HG02588 (cell line): ENCODE measurements at regions not wholly inside any gene's neighbourhood (a gene's known extent, or its start where the extent isn't known, plus 50 kb on each side); places are given as distances from the start of the nearest gene placed in this dataset.

ENCODE experiments used
- ATAC-seq: cut with Tn5 transposase; IDR thresholded peaks from one replicate; pipeline ENCODE4 v1.9.1; 2021; ENCODE audit warnings: mild to moderate bottlenecking, moderate library complexity; ENCODE audit not compliant: unreplicated experiment

DNA sequence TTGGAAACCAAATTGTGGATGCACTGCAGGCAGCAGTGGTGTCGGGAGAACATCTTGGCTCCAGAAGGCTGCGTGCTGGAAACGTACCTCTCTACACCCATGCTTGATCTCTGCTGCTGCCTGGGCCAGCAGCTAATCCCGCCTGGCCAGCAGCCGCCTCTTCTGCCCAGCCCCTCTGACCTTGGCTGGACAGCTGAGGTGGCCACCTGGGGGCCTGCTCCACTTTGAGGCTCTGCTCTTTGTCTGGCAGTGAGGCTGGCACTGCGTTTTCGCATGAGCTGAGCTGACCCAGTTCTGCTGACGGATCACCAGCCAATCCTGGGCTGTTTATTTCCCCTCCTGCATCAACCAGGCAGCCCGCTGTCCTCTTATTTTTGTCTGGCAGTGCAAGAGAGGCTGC is 154.9 kb downstream of the TENT4A start:
- no peak for ATAC-seq

DNA sequence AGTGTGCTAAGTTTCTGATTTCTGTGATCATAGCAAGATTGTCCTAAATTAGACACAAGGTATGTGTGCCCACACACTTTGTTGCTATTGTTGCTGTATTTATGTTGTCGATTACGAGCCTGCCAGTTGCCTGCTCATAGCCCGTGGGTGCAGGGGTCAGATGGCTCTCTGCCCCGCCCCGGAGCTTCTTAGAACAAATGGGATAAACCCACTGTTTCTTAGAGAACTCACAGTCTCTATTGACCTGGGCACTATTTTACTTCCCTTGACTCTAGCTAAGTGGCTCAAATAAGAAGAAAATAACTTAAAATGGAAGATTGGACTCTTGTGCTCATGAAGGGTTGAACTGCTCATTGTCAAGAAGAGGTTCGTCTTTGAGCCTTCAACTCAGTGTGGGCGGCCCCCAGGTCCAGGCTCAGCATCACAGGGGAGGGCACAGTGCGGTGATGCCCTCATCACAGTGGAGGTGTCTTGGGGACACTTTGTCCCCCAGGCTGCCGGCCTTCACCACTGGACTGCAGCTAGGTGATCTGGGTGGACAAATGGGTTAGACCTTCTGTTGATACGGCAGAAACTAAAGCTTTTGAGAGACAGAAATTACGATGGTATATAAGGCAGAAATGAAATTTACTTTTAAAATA is 155.5 kb downstream of the TENT4A start:
- no peak for ATAC-seq

DNA sequence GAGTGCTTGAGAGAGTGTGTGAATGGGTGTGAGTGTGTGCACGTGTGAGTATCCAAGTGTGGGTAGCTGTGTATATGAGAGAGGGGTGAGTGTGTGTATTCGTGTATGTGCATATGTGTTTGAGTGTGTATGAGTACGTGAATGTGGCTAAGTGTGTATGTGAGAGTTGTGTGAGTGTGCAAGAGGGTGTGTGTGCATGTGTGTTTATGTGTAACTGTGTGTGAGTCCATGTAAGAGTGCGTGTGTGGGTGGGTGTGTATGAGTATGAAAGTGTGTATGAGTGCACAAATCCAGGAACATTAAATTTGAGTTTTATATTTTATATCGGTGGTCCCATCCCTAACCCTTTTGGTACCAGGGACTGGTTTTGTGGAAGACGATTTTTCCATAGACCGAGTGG is 156.4 kb downstream of the TENT4A start:
- no peak for ATAC-seq

DNA sequence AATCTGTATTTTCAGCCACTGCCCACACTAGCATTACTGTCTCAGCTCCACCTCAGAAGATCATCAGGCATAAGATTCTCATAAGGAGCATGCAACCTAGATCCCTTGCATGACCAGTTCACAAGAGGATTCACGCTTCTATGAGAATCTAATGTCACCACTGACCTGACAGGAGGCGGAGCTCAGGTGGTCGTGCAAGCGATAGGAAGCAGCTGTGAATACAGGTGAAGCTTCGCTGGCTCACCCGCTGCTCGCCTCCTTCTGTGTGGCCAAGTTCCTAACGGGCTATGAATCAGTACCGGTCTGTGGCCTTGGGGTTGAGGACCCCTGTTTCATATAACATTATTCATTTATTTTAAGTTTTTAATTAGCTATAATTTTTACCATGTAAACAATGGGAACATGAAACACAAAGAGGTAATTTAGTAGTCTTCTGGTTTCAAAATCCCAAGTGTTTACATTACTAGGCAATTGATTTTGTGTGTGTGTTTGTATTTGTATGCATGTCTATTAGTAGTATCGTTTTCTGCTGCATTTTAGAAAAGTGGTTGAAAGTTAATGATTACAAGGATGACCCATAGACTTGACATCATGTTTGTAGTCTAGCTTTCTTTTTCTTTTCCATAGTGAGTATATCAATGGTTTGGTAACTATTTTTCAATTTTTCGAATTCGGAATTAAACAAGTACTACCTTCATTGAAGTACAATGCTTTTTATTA is 159.4 kb downstream of the TENT4A start:
- ATAC-seq, result no peak

GRCh38 chr5:6873359-6873758 is 160.1 kb downstream of the TENT4A start:
- no peak for ATAC-seq

- no peak for ATAC-seq
Observed at GRCh38 chr5:6875376-6875775, 162.1 kb downstream of the TENT4A start.

DNA sequence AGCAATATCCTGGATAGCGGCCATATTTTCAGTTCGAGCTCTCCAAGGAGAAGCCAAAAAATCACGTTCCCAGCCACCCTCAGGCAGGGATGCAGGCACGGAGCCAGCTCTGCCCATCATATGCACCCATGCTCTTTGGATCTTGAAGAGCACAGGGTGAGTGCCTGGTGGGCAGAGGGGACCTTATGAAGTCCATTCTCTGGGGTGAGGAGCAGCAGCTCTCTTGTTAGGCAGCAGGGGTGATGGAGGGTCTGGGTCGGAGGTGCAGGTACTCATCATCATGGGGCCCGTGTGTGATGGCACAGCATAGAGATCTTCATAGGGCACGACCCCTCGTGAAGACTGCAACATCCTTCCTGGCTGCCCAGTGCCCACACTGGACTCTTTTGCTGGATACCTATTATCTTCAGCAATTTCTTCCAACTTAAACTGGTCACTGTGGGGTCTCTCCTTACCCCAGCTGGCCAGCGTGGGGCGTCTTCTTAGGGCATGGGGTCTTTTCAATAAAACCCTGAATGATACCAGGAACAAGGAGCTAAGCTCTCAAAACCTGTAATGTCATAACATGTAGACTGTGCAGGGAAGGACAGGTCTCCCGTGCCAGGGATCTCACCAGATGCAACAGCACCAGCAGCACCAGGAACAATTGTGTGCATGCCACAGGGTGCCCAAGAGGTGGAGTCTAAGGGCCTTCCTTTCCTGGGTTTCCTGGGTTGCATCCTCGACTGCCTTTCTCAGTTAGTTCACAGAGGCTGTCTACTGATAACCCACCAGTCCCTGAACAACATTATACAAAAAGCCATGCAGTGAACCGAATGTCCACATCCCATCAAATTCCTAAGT is 165.0 kb downstream of the TENT4A start:
- ATAC-seq, result no peak

- ATAC-seq, result no peak
Observed at GRCh38 chr5:6885581-6885980, 172.3 kb downstream of the TENT4A start.

GRCh38 chr5:6886866-6887265 is 173.6 kb downstream of the TENT4A start:
- no peak for ATAC-seq

GRCh38 chr5:6889030-6889429 is 175.8 kb downstream of the TENT4A start:
- no peak for ATAC-seq

GRCh38 chr5:6899221-6899620 is 186.0 kb downstream of the TENT4A start:
- ATAC-seq, result no peak

DNA sequence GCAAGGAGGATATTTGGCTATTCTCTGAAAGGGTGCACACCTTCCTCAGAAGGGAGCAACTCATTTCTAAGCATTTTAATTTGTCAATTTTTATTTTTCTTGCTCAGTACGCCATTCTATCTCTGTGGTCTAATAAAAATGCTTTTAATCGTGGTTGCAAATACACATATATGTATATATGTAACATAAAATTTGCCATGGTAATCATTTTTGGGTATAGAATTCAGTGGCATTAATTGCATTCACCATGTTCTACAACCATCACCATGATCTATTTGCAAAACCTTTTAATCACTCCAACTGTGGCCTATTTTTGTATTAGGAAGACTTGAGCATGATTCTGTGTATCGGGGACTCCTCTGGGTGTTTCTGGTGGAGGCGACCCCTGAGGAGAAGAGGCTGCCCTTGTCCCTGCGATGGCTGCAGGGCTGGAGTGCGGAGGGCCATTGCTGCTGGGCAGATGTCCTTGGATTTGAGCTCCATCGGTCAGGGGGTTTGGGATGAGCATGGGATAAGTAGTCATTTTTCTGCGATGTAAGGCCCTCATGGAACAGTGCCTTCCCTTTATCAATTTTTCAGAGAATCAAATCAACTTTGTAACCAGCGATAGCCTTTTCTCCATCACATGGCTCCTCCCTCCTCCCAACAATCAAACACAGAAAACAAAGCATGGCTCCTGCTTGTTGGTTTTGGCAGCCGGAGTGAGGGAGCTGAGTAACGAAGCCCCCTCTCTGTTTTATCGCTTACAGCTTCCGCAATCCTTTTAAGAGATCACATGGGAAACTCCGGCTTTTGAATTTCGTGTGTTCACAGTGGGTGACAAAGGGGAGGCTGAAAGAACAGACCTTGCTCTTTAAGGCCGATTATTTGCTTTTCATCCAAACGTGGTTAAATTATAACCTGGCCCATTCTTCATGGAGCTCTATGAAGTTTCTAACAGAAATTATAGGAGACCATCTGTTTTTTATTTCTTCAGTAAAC is 187.3 kb downstream of the TENT4A start:
- no peak for ATAC-seq

- no peak for ATAC-seq
Observed at GRCh38 chr5:6902094-6902493, 188.9 kb downstream of the TENT4A start.

DNA sequence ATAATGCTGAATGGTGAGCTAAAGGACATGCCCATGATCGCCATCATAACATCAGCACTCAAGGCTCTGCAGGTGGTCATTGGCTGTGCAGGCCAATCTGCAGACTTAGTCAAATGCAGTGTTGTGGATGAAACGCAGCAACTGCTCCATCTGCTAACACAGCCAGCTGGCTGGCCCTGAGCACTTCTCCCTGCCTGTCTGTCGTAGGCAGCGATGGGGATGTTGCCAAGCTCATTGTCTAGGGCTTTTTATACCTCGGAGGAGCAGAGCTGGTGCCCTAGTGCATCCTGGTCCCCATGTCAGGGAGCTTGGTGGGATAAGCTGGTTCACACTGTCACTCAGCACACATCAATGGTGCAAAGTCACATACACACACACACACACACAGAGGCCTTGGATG is 189.4 kb downstream of the TENT4A start:
- no peak for ATAC-seq

DNA sequence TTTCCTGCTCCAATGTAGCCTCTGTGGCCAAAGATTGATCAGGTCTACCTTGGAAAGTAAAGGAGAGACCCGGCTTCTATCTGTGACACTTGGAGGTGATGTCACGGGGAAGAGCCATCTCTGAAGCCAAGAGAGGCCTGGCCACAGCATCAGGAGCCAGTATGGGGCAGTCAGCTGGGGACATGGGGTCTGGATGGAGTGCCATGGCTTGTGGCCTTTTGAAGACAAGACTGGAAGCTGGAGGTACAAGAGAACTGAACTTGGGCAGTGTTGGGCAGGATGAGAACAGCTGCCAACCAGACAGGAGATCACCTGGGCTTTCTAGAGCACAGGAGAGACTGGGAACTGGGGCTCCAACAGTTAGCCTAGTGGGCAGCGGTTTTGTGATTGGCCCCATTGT is 190.7 kb downstream of the TENT4A start:
- no peak for ATAC-seq

DNA sequence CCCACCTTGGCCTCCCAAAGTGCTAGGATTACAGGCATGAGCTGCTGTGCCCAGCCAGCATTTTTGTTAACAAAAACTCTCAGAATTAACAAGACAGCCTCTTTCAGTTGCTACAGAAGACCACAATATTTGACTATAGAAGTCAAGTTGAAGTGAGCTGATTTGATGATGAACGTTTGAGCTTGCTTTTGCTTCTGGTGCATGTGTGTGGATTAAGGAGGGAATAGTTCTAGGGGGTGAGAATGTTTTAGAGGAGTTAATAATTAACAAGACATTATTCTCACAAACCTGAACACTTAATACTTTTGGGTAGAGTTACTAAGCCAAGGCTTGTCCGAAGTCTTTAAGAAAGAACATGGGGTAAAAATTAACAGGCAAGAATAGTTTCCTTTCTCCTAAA is 191.6 kb downstream of the TENT4A start:
- ATAC-seq, result no peak

- no peak for ATAC-seq
Observed at GRCh38 chr5:6905423-6905822, 192.2 kb downstream of the TENT4A start.

- no peak for ATAC-seq
Observed at GRCh38 chr5:6905883-6906282, 192.7 kb downstream of the TENT4A start.

- ATAC-seq, result no peak
Observed at GRCh38 chr5:6907320-6907918, 194.2 kb downstream of the TENT4A start.

DNA sequence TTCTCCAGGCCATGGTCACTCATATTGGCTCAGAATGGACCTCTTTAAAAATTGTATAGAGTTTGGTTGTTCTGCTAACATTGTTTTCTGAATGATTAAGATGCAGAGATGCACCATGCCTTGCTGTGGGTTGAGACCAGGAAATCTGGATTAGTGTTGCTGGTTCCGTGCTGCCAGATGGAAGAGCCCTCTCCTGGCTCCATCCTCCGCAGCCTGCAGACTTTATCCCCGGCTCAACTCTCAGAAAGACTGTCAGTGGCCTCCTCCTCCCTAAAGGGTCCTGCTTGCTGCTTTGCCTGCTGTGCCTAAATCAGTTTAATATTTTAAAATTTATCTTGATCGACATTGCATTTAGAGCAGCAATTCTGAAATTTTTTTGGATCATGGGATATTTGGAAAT is 196.7 kb downstream of the TENT4A start:
- ATAC-seq, result no peak
